ENCODE measurements at regions not wholly inside any gene's neighbourhood (a gene's known extent, or its start where the extent isn't known, plus 50 kb on each side); places are given as distances from the start of the nearest gene placed in this dataset.

DNA sequence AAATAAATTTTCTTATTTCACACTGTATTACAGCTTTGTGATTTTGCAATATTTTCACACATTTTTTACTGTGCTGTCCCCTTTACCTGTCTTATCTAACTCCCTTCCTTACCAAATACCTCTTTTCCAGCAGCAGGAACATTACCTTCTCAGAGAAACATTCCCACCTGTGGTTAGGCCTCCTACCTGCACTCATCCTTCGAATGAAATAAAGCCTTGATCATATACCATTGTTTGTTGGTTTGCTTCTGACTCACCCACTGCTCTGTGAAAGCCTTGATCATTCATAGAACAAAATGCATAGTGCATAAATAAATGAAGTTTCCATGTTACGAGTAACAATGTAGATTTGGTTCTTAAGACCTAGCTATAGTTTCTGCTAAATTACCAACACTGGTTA is 256.3 kb downstream of the ARL4A start:
- TF ChIP-seq YY1 (IDR thresholded peaks at IDR 0.05), result no peak
- no peak for TF ChIP-seq NR2F2 (IDR thresholded peaks at IDR 0.05)
- no peak for TF ChIP-seq TAF1 (conservative IDR thresholded peaks at IDR 0.05)
- TF ChIP-seq SP1 (IDR thresholded peaks at IDR 0.05), result no peak
- no peak for TF ChIP-seq GABPA (IDR thresholded peaks at IDR 0.05 in 1 of 2, conservative IDR thresholded peaks at IDR 0.05 in 1 of 2)
- TF ChIP-seq JUND (IDR thresholded peaks at IDR 0.05), result no peak
- no peak for TF ChIP-seq RAD21 (IDR thresholded peaks at IDR 0.05)
- no peak for TF ChIP-seq FOXA1 (IDR thresholded peaks at IDR 0.05)
- TF ChIP-seq, protein P1, sequence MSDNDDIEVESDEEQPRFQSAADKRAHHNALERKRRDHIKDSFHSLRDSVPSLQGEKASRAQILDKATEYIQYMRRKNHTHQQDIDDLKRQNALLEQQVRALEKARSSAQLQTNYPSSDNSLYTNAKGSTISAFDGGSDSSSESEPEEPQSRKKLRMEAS (IDR thresholded peaks at IDR 0.05), result no peak
- no peak for TF ChIP-seq RXRA (IDR thresholded peaks at IDR 0.05)
- no peak for TF ChIP-seq FOXA2 (IDR thresholded peaks at IDR 0.05)
- no peak for TF ChIP-seq ATF3 (IDR thresholded peaks at IDR 0.05)
- no peak for TF ChIP-seq HNF4G (IDR thresholded peaks at IDR 0.05)
- no peaks in the 10 kb centered on the region for H3K36me3 ChIP-seq (ENCODE audit: control insufficient read depth in 4 of 4, insufficient read depth in 3 of 4, low read depth in 1 of 4, low read length in 3 of 4)
- H3K9ac ChIP-seq (ENCODE audit: low read depth in 1 of 2, low read length in 2 of 2), result no peak overlapping the region
- H3K27ac ChIP-seq (ENCODE audit: low read depth in 1 of 2, low read length in 2 of 2), result no peak overlapping the region
- H3K4me3 ChIP-seq (ENCODE audit: low read depth in 1 of 3, low read length in 3 of 3), result no peak overlapping the region
- peaks cover 1 to 16% (median 15%) of the 10 kb centered on the region in 4 donors for H3K4me1 ChIP-seq (ENCODE audit: control insufficient read depth in 4 of 4, insufficient read depth in 4 of 4, low read length in 3 of 4)
- no peak for DNase-seq (ENCODE audit: low spot score)
- no peaks in the 10 kb centered on the region for H3K27me3 ChIP-seq (ENCODE audit: control insufficient read depth in 4 of 4, insufficient read depth in 4 of 4, low read length in 3 of 4)
- 87% methylated on average over 2 of the region's 2 CpGs for WGBS
- H3K9me3 ChIP-seq (ENCODE audit: control insufficient read depth in 4 of 4, low read length in 3 of 4), result no peaks in the 10 kb centered on the region

DNA sequence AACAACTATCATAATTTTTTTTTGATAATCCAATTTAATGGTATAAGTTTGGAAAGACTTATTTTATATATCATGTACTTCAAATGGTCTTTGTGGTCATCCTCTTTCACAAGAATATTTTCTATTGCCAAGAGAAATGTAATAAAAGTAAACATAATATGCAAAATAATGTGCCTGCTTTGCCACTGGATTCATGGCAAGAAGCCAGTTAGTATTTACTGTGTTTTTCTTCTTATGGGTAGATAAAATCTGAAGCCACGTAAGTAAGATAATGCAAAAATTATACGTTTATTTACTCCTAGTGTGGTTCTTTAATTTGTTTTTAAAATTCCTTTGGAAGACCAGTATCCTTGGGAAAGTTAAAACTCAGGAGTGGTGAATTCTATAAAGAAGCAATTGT is 258.5 kb downstream of the ARL4A start:
- H3K36me3 ChIP-seq (ENCODE audit: control insufficient read depth in 4 of 4, insufficient read depth in 3 of 4, low read depth in 1 of 4, low read length in 3 of 4), result no peaks in the 10 kb centered on the region
- WGBS, result 80% methylated on average over 2 of the region's 2 CpGs
- H3K27me3 ChIP-seq (ENCODE audit: control insufficient read depth in 4 of 4, insufficient read depth in 4 of 4, low read length in 3 of 4), result no peaks in the 10 kb centered on the region
- H3K4me3 ChIP-seq (ENCODE audit: low read depth in 1 of 3, low read length in 3 of 3), result no peak overlapping the region
- no peak for DNase-seq (ENCODE audit: low spot score)
- H3K9me3 ChIP-seq (ENCODE audit: control insufficient read depth in 4 of 4, low read length in 3 of 4), result no peaks in the 10 kb centered on the region
- H3K27ac ChIP-seq (ENCODE audit: low read depth in 1 of 2, low read length in 2 of 2), result no peak overlapping the region
- peaks cover 1 to 16% (median 15%) of the 10 kb centered on the region in 4 donors for H3K4me1 ChIP-seq (ENCODE audit: control insufficient read depth in 4 of 4, insufficient read depth in 4 of 4, low read length in 3 of 4)
- TF ChIP-seq JUND (IDR thresholded peaks at IDR 0.05), result no peak
- TF ChIP-seq RAD21 (IDR thresholded peaks at IDR 0.05), result no peak
- no peak for TF ChIP-seq ATF3 (IDR thresholded peaks at IDR 0.05)
- TF ChIP-seq TAF1 (conservative IDR thresholded peaks at IDR 0.05), result no peak
- TF ChIP-seq SP1 (IDR thresholded peaks at IDR 0.05), result no peak
- no peak for TF ChIP-seq FOXA1 (IDR thresholded peaks at IDR 0.05)
- H3K9ac ChIP-seq (ENCODE audit: low read depth in 1 of 2, low read length in 2 of 2), result no peak overlapping the region

DNA sequence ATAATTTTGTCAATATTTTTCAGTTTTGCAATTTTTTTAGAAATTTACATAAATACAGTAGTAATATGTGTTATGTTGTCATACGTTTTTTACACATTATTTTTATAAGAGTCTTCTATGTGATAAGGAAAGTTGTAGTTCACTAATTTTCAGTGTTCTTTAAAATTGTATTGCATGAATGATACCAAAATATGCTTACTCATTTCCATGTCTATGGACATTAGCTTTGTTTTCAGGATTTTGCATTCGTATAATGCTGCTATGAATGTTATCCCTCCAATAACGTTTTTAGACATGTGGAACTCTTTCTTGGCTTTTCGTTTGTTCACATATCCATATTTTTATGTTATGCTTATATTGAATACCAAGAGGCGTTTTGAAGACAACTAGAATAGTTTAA is 260.0 kb downstream of the ARL4A start:
- no peak overlapping the region for H3K9ac ChIP-seq (ENCODE audit: low read depth in 1 of 2, low read length in 2 of 2)
- H3K9me3 ChIP-seq (ENCODE audit: control insufficient read depth in 4 of 4, low read length in 3 of 4), result no peaks in the 10 kb centered on the region
- 81% methylated on average over 5 of the region's 5 CpGs for WGBS
- no peak overlapping the region for H3K27ac ChIP-seq (ENCODE audit: low read depth in 1 of 2, low read length in 2 of 2)
- no peaks in the 10 kb centered on the region for H3K27me3 ChIP-seq (ENCODE audit: control insufficient read depth in 4 of 4, insufficient read depth in 4 of 4, low read length in 3 of 4)
- H3K36me3 ChIP-seq (ENCODE audit: control insufficient read depth in 4 of 4, insufficient read depth in 3 of 4, low read depth in 1 of 4, low read length in 3 of 4), result no peaks in the 10 kb centered on the region
- no peak for TF ChIP-seq ATF3 (IDR thresholded peaks at IDR 0.05)
- no peak for DNase-seq (ENCODE audit: low spot score)
- peaks cover under 1 to 8% (median 7%) of the 10 kb centered on the region in 4 donors for H3K4me1 ChIP-seq (ENCODE audit: control insufficient read depth in 4 of 4, insufficient read depth in 4 of 4, low read length in 3 of 4)
- H3K4me3 ChIP-seq (ENCODE audit: low read depth in 1 of 3, low read length in 3 of 3), result no peak overlapping the region

Measured in liver (tissue), 7 donors.